ACHN (cell line): ENCODE measurements at regions not wholly inside any gene's neighbourhood (a gene's known extent, or its start where the extent isn't known, plus 50 kb on each side); places are given as distances from the start of the nearest gene placed in this dataset.
"Not testable (repeated sequence)": the region's sequence is repeated elsewhere in the genome, so short reads cannot be mapped to it uniquely, and the experiment has no call there.

ENCODE experiments used
- DNase-seq: peaks from one replicate; pipeline ENCODE4 v3.0.0-alpha.2; 2015
- in situ Hi-C: cut with HindIII; loops from 2 replicates; pipeline ENCODE4 v1.10.0; 2017; ENCODE audit warnings: low sequenced_read_pairs, low pct_ligation_motif_present, low pct_unique_long_range_greater_than_20kb

DNA sequence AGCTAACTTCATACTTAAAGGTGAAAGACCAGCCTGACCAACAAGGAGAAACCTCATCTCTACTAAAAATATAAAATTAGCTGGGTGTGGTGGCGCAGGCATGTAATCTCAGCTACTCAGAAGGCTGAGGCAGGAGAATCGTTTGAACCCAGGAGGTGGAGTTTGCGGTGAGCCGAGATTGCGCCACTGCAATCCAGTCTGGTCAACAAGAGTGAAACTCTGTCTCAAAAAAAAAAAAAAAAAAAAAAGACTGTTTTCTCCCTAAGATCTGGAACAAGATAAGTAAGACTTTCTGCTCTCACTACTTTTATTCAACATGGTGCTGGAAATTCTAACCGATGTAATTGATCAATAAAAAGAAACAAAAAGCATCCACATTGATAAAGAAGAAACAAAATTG lies 131.9 kb upstream of the GALNT2 start:
- in situ Hi-C loops, DNase-seq: not testable (repeated sequence)

DNA sequence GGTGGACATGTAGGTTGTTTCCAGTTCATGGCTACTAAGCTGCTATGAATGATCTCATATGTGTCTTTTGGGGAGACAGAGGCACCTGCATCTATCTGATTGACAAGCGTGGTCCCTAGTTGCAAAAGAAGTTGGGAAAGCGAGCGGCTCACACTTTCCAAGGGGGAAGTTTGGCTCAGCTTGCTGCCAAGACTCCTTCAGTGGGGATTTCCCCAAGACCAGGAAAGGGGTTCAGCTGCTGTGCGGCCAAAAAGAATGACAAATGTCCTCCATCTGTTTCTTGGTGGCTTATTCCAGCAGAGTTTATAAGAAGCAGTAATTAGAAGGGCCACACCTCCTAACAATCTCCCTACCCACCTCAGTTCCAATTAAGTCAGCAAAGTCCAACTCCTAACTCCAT lies 128.5 kb upstream of the GALNT2 start:
- no peak for DNase-seq
- in situ Hi-C loops = no loop called here

DNA sequence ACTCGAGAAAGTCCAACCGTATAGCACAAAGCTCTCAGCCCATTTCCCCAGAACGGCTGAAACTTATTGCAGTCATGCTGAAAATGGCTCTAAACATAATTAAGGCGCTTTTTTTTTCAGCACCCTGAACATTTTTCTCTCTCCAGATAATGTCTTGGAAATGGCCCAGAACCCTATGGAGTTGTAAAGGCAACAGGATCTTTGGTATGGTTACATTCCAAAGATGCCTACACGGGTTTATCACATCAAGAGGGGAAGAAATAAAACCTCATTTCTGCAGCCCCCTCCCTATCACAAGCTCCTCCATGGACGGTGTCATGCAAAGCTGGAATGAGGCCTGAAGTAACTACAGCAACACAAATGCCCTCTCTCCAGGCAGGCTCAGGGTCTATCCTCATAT lies 126.4 kb upstream of the GALNT2 start:
- in situ Hi-C loops = no loop called here
- DNase-seq = no peak

DNA sequence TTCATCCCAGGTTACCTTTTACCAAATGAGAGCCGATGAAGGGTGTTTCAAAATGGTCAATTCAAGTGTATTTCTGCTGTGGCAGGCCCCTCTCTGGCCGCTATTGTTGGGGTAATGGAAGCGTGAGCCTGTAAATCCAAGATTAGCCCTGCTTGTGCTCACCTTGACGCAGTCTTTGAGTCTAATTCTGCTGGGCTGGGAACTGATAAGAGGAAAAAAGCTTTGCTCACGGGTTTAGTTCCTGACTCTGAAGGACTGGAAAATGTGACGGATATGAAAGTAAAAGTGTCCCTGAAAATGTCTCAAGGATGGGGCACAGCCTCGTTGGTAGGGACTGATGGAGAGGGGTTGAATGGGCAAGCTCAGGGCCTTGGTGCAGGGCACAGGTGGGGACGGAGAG lies 125.9 kb upstream of the GALNT2 start:
- in situ Hi-C loops = no loop called here
- DNase-seq = no peak

DNA sequence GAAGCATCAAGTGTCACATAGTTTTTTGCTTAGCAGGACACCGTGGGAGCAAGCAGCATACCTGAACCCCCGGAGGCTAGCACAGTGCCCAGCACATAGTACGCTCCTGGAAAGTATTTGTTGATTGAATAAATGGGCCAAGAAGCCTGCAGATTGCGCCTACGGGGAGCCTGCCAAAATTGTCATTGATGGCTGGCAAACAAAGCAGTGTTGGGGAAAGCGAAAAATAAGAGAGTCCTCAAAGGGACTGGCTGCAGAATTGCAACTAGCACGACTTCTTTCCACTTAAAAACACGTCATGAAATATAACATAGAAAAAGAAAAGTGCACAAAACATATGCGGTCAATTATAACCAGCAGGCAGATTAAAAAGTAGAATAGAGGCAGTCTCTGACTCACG lies 125.2 kb upstream of the GALNT2 start:
- no peak for DNase-seq
- in situ Hi-C loops = no loop called here

DNA sequence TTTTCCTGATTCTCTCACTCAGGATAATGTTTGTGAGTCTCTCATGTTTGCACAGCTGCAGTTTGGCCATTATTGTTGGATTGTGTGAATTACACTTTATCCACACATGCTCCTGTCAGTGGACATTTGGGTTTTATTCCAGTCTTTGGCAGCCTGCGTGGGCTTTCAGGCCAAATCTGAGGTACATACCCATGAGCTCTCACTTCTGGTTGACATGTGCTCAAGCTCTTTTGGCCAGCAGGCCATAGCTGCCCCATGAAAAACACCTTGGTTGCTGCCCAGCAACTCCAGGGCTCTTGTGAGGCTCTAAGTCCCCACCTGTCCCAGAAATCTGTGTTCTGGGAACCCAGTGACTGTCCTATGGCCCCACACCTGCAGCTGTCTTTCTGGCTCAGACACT lies 124.5 kb upstream of the GALNT2 start:
- no peak for DNase-seq
- in situ Hi-C loops = no loop called here

DNA sequence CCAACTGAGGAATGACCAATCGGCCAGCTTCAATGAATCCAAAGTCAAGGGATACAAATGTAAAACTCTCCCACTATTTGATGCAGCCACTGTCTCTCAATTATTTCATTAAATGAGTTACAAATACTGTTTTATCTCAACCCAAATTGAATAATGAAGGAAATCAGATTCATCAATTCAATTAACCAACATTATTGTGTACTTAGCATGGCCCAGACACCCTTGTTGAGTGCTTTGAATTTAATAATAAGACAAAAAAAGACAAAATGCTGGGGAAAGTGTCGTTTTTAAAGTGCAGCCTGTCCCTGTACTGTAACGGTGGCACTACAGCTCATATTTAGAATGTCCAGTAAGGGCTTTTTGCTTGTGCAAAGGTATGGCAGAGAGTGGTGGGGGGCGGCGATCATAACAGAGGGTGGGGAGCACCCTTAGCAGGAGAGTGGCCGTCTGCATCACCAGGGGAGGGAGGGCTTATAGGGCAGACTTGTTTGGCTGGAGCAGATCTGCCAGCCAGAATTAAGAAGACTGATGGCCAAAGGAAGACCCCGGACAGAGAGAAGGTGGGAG lies 123.8 kb upstream of the GALNT2 start:
- DNase-seq = no peak
- in situ Hi-C loops = no loop called here

DNA sequence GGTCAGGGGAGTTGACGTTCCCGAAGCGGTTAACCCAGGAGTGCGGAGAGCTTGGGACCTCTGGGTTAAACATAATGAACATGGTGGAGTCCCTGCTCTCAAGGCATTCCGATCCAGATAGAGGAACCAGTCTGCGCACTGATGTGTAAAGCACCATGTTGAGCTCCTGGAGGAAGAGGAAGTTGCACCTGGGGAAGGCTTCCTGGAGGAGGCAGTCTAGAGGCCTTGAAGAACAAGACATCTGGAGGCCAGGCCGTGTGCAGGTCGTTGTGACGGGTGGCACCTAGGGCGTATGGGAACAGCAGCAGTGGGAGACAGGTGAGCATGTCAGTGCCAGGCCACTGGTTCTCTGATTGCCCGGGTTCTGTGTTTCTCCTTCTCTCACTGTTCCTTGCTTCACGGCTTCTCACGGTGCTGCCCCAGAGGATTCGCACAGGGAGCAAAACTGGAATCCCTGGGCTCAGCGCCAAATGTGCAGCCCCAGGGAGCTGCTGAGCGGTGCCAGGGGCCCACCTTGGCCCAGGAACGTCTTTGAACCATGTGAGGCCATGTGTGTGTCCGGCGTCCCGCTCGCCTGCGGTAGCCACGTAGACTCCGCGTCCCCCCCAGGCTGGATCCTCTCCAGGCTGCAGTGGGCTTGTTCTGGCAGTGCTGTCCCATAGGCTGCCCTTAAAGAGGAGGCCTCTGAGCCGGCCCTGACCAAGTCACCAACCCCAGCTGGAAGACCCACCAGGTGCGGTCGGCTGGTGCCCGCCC lies 122.9 kb upstream of the GALNT2 start:
- in situ Hi-C loops = no loop called here
- no peak for DNase-seq

DNA sequence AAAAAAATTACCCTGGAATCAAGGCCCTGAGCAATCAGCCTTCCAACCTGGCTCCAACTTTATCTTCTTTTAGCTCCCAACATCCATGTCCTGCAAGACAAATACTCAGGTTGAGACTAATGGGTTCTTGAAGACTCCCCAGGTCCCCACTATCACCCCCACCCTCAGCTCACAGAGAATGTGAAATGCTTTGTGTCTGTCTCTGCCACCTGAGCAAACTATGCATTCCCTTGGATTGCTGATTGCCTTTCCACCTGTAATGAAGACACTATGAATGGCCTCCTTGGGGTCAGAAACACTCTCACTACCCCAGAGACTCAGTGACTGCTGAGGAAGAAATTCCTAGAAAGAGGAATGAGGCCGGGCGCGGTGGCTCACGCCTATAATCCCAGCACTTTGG lies 121.2 kb upstream of the GALNT2 start:
- DNase-seq = no peak
- in situ Hi-C loops = no loop called here

DNA sequence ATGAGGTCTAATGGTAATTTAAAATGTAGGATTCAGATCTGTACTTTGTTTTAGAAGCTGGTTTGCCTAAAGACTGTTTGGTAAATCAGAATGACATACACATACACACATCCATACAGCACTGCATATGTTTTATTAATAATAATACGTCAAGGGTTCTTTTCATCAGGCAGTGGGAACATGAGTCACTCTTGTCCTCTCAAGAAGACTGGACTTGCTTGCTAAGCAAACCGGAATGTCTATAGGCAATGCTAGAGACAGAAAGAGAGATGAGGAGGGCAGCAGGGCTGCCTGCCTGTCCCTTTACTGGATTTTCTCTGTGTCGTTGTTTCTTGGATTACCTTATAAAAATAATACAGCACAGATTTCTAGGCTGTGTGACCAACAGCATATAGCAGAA lies 119.1 kb upstream of the GALNT2 start:
- in situ Hi-C loops = no loop called here
- DNase-seq = no peak

DNA sequence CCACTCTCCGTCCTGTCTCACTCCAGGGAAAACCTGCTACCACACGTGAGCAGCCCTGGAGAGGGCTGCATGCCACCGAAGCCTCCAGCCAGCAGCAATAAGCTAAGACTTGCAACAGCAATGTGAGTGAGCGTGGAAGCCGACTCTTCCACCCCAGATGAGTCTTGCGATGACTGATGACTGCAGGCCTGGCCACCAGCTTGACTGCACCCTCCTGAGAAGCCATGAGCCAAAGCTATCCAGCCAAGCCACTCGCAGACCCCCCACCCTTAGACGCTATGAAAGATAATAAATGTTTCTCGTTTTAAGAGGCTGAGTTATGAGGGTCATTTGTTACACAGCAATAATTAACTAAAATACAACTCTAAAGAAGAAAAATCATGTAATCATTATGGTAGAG lies 118.6 kb upstream of the GALNT2 start:
- in situ Hi-C loops = no loop called here
- no peak for DNase-seq

DNA sequence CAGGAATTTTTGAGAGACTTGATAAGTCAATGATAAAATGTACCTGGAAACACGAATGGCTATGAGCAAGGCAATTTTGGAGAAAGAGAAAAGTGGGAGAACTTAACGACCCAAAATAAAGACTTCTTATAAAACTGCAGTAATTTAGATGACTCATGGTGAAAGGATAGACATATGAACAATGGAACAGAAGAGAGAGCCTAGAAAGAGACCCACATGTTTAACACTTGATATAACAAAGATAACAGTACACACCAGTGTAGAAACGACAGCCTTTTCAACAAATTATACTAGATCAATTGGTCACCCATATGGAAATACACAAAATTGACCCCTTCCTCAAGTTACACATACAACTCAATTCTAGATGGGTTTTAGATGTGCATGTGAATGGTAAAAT lies 117.5 kb upstream of the GALNT2 start:
- no peak for DNase-seq
- in situ Hi-C loops = no loop called here

DNA sequence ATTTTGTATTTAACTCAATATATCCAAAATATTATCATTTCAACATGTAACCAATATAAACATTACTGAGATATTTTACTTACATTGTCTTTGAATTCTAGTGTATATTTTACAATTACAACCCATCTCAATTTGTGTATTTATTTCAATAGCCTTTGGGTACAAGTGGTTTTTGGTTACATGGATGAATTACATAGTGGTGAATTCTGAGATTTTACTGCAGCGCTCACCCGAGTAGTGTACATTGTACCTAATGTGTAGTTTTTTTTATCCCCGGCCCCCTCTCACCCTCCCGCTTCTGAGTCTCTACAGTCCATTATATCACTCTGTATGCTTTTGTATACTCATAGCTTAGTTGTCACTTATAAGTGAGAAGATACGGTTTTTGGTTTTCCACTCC lies 117.0 kb upstream of the GALNT2 start:
- DNase-seq = no peak
- in situ Hi-C loops = no loop called here

DNA sequence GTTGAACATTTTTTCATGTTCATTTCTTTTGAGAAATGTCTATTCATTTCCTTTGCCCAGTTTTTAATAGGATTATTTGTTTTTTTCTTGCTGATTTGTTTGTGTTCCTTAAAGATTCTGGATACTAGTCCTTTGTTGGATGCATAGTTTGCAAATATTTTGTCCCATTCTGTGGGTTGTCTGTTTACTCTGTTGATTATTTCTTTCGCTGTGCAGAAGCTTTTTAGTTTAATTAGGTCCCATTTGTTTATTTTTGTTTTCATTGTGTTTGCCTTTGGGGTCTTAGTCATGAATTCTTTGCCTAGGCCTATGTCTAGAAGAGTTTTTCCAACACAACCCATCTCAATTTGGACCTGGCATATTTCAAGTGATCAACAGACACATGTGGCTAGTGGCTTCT lies 116.1 kb upstream of the GALNT2 start:
- DNase-seq = no peak
- in situ Hi-C loops = no loop called here

DNA sequence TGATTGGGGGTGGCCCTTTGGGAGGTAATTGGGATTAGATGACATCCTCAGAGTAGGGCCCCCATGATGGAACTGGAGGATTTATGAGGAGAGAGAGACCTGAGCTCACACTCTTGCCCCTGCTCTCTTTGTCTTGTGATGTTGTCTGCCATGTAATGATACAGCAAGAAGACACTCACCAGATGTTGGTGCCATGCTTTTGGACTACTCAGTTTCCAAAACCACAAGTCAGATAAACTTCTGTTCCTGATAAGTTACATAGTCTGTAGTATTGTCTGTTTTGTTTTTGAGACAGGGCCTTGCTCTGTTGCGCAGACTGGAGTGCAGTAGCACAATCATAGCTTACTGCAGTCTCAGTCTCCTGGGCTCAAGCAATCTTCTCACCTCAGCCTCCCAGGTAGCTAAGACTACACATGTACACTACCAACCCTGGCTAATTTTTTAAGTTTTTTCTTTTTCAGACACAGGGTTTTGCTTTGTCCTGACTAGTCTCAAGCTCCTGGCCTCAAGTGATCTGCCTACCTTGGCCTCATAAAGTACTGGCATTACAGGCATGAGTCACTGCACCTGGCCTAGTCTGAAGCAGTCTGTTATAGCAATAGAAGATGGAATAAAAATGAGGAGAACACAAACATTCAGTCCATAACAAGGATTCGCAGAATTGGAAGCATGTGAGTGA lies 115.0 kb upstream of the GALNT2 start:
- no peak for DNase-seq
- in situ Hi-C loops = no loop called here

DNA sequence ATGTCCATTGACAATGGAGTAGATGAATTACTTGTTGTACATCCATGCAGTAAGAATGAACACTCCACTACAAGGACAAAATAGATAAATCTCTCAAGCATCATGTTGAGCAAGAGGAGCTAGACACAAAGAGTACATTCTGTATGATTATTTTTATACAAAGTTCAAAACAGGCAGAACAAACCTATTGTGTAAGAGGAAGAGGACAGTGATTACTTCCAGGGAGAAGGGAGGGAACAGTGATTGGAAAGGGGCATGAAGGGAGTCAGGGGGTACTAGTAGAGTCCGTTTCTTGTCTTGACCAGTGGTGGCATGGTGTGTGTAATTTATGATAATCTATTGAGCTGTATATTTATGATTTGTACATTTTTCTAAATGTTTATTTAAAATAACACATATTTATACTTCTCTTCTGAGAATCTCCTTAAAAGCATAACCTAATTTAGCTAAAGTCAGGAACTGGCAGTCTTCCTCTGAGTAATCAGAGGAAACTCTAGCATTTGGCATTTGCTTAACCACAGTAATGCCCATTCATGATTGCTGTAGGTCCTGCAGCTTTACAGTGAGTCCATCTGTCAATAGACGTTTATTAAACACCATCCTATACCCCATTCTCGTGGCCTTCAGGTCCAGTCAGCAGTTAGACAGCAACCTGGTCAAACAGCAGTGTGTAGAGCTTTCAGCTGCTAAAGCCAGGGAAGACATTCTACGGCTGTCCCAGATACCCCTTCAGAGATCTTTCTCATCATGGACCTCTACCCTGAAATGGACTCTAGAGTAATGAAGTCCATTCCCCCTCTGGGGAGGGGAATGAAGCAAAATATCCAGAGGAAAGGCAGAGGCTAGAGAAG lies 114.1 kb upstream of the GALNT2 start:
- in situ Hi-C loops = no loop called here

DNA sequence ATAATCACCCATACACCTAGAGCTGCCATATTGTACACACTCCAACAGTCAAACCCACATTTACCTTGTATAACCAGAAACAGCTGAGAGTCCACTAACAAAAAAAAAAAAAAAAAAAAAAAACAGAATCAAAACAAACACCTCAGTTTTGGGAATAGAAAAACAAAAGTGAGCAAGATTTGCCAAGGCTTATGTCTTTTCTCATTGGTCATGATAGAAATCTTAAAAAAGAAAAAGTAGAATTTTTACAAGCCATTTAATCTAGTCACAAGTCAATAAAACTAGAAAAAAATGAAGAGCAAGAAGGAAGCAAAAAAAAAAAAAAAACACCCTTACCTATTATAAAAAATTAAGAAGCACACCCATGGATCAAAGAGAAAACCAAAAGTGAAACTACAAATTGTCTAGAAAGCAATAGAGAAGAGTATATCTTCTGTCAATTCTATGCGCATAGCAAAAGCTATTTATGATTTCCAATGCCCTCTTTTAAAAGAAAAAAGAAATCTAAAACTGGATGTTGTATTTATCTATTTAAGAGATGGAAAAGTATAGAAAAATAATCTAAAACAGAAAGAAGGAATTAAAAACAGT lies 113.2 kb upstream of the GALNT2 start:
- in situ Hi-C loops = no loop called here
- DNase-seq = no peak

More for the DNA sequence above, 114.1 kb upstream of the GALNT2 start:
- DNase-seq = no peak

DNA sequence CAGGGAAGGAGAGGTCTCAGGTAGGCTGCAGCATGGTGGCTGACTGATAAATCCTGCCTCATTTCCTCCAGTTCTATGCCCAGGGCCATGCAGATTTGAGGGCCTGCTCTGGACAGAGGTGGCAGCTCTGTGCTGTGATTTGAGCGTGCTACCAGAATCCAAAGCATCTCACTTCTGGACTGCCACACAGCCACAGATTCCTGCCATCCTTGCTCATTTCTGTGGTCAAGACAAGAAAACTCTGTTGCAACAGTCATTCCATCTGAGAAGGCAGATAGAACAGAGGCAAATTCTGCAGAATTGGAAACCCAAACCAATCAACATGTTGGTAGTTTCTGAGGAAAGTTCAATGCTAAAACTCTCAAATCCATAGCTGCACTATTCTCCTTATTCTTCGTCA lies 102.8 kb upstream of the GALNT2 start:
- in situ Hi-C loops = no loop called here
- no peak for DNase-seq

DNA sequence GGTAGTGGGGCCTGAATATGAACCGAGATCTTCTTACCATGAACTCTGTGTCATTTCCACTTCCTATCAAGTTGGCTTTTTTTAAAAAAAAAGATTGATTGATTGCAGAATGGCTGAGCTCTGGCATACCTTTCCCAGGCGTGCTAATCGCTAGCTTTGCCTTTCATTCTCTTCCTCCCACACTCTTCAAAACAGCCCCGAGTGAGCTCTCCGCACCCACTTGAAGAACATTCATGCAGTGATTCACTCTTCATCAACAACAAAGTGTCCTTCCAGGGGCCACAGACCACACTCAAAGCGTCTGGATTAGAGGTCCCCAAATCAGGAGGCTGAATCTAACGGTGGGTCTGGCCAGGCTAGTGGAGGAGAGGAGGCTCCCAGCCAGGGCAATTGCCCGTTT lies 96.3 kb upstream of the GALNT2 start:
- in situ Hi-C loops = no loop called here
- no peak for DNase-seq
